ENCODE measurements at regions not wholly inside any gene's neighbourhood (a gene's known extent, or its start where the extent isn't known, plus 50 kb on each side); places are given as distances from the start of the nearest gene placed in this dataset.
"Not testable (repeated sequence)": the region's sequence is repeated elsewhere in the genome, so short reads cannot be mapped to it uniquely, and the experiment has no call there.

DNA sequence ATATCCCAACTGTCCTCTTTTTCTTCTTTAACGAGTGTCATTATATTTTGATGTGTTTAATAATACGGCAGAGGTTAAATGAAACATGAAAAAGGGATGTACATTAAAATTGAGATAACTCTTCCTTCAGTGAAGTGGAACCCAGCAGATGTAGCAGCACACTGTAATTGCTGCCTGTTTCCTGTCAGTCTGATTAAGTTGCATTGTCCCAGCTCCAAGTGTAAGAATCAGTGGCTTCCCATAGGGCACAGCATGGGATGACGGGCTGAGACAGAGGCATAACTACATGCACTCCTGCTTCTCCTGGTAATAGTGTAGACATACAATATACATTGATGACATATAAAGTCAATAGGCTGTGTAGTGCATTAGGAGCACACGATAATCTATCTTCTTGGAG lies 175.8 kb upstream of the TCF4 start:
- DNase-seq = no peak

DNA sequence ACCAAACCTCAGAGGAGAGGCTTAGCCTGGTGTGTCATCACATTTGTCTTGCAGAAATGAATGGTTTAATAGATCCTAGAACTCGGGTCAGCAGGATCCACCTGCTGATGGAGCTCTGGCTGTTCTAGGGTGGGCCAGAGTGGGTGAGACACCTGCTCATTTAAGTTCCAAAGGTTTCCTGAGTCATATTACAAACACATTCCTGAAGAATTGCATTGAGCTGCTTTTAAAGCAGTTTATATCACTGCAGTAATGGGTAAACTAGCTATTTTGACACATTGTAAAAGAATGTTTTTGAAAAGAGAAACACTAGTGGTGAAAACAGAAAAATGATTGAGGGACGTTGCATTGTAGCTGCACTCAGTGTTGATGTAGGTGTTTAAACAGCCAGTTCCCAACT lies 175.3 kb upstream of the TCF4 start:
- no peak for DNase-seq

DNA sequence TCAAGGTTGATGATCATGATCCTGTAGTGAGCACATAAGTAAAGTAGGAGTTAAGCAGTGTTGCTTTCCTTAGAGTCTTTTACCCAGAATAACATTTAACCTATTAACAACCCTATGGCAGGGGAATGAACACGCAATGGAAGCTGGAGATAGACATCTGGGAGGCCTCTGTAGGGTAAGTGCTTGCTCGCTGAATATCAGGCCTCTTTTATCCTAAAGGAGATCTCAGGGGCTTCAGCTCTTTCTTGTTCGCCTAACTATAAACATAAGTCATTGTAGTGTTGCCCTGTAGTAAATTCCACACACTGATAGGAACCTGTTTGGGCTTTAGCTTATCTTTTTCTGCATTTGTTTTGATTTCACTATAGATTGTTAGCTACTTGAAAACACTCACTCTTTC lies 174.4 kb upstream of the TCF4 start:
- no peak for DNase-seq

DNA sequence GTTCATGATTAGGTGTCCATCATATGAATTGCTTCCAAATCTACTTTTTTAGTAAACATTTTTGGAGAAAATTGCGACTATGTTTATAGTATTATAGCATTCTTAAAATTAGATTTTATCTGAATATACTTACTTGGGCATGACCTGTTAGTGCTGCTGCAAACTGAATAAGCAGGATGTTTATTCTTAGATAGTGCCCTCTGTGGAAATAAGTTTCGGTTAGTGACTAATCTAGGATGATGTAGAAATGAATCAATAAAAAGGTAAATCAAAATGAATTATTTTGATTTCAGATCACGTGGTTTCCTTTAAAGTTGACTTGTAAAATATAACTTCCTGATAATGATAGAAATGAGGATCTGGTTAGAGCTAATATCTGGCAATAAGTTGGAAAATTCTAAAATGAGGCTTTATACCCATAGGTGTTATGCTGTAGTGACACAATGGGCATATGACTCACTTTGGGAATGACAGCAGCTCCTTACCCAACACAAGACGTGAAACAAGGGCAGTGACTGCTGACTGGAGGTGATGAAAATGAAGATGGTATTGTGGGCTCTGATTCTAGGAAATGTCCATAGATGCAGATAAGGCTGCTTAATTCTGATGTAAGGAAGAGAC lies 165.8 kb upstream of the TCF4 start:
- no peak for DNase-seq

DNA sequence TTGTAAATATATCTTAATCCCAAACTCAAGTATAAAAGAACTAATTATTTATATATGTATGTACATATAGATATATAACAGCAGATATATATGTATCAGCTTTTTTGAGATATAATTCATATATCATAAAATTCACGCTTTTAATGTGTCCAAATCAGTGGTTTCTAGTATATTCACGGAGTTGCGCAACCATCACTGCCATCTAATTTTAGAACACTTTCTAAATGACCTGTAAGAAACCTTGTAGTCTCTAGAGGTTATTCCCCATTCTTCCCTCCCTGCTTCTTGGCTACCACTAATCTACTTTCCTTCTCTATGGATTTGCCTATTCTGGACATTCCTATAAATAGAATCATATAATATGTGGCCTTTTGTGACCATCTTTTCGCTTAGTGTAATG lies 163.5 kb upstream of the TCF4 start:
- DNase-seq = no peak

DNA sequence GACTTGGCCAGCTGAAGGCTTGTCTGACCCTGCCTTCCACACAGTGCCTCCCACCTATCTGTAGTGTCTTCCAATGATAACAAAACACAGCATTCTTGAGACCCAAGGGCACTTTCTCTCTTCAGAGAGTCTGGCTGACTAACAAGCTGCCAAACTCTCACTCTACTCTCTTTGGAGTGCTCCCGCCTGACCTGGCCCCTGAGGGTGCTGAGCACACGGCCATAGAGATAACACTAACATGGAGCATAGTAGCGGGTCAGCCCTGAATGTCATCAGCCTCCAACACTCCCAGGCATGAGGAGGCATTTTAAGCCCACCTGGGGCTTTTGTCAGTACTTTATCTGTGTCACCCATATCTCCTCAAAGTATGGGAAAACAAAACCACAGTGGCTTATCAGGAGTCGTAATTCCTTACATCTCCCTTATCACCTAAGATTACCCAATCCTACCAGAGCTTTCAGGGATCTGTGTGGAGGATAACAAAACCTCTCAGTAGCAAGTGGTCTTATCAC lies 160.3 kb upstream of the TCF4 start:
- no peak for DNase-seq

DNA sequence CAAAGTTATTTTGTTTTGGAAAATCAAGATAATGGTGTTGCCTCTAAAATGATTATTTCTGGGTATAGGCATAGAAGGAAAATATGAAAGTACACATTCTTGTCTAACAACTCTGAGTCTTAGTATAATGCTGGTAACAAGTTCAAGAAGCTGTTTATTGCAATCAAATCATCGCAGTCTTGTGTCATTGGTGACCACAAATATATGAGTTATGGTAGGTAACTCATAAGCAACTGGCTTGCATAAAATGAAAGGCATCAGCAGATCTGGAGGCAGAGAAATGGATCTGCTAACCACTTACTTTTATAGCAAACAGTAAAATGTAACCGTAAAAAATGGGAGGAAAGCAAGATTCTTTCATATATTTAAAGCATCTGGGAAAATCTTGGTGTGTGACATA lies 156.2 kb upstream of the TCF4 start:
- DNase-seq = no peak

DNA sequence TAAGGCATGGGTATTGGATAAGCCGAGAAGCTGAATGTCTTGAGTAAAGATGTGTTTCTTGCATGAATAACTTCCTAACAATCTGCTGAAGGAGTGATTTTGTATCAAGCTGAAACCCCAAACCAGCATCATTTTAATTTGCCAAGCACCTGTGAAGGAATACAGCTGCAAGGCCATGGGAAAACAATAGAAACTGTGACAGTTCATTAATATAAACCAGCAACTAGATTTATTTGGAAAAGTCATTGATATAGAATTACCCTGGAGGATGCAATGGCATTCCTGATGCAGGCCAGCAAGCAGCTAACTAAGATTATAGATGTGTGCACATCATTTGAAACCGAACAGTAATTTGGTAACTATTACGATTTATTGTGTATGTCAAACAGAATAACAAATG lies 155.7 kb upstream of the TCF4 start:
- DNase-seq = no peak

DNA sequence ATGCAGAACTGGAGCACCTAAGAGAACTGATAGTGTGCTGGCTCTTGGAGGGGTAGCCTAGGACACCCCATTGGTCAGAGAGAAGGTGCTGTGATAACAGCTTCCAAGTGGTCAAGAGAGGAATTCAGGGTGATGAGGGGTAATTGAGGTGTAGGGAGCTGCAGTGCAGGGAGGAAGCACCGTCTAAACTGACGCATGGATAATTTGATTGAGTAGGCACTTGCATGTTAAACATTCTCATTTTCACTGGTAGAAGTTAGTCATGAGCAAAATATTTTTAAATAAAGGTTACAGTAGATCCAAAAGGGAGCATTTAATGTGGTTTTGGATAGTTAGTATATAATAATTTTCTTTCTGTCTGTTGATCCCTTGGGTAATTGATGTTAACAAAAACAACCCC lies 155.1 kb upstream of the TCF4 start:
- DNase-seq = no peak

DNA sequence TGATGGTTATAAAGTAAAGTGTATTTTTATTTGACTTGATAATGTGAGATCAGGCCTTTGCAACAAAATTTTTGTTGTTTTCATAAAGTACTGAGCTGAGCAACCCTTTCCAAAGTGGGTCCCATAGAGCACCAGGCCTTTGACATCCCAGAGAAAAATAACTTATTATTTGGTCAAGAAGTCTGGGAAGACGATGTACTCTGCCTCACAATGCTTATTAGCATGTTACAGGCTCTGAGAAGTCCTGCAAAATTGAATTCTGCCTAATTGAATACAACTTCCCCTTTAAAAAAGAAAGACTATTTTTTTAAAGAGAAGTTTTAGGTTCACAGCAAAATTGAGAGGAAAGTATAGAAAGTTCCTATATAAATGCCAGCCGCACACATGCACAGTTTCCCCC lies 151.5 kb upstream of the TCF4 start:
- DNase-seq = no peak

DNA sequence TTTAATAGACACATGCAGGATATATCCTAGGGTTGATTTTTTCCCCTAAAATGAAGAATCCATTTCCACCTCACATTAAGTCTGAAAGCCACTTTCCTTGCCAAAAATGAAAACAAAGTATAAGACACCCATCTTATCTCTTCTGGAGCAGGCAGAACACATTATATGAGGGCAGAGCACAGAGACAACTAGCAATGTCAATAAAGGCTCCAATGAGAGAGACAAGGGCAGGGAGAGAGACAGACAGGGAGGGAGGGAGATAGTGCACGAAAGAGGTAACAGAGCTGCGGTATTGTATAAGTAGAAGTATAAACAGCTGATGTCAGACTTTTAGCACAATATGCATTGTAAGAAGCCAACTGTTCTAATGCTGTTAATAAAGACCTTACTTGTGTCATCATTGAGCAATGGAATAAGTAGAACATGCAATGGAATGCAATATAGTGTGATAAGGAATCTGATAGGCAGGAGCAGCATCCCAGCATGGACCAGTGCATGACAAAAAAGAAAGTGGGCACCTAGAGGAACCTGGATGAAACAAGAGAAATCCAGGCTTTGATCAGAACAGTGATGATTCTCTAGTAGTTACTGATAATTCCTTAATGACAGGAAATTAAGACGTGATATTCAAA lies 150.6 kb upstream of the TCF4 start:
- no peak for DNase-seq

DNA sequence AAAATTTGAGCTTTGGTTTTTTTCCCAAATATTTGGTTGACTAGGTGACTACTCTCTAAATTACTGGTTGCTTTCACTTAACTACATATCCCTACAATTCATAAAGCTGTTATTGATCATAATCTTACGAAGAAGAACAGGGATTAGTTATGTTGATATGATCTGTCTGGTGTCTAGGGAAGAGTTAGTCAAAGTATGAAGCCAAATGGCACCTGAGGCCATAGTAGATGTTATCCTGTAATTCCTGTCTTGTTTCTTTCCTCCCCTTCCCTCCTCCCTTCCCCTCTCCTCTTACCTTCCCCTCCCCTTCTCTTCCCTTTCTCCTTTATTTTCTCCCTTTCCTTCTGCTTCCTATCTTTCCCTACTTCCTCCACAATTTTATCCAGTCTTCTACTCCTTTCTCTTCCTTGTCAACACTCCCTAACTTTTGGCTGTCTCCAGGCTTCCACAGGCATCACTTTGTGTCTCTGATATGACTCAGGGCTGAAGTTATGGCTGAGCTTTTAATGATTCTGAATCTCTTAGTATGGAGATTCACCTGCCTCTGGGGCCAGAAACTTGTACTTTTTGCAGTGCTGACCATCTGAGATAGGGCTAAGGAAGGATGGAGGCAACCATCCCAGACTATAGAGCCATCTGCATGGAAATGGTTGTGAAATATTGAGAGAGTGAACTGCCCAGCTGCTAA lies 149.9 kb upstream of the TCF4 start:
- no peak for DNase-seq

DNA sequence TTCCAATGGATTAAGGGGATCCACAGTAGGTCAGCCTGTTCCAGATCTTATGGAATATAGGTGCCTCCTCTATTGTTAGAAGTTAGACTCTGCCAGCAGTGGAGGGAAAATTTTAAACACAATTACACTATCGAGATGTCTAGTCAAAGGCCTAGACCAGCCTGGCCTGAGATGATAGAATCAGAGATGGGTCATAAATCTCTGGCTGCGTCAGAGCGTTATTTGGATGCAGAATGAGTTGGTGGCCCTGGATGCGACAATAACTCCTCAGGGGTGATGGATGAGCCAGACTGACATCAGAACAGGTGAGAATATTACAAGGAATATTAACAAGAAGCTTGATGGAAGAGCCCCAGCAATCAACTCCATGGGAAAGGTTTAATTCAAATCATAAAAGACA lies 149.3 kb upstream of the TCF4 start:
- no peak for DNase-seq

DNA sequence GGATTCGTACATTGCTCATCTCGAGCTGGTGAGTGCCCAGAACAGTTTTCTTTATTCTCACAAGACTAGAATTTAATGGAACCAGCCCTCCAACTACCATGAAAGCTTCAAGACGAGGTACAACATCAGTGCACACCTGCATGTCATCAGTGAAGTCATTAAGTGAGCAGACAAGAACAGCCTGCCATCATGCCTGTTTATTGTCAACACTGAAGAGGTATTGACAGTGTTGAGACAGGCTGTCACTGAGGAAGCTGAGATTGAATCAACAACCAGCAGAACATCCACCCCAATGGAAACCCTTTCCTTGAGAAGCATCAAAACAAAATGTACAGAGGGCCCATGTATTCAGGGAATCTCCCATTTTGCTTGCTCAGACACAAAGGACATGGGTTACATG lies 148.0 kb upstream of the TCF4 start:
- no peak for DNase-seq

DNA sequence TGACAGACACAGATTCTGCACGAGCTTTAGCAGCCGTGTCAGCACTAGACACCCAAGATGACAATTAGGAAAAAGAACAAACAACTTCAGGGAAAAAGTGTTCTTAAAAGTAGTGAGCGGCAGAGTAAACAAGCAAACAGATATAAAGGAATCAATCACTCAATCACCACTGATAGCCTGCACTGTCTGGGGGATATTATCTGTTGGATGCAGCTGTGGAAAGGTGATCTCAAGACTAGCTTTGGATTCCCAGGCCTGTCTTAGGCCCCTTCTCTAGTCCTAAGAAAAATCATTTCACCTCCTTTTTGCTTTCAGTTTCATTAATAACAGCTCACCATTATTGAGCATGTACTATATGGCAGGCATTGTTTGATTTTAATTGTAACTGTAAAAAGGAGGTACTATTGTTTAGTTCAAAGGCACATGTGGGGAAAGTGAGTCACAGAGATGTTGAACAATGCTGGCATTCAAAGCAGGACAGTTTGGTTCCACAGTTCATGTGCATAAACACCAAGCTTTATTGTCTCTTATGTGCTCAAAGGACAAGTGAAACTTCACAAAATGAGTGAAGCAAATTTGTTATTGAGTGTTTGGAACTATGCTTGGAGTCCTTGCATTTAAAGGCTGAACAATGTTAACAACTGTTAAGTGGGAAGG lies 147.3 kb upstream of the TCF4 start:
- no peak for DNase-seq

DNA sequence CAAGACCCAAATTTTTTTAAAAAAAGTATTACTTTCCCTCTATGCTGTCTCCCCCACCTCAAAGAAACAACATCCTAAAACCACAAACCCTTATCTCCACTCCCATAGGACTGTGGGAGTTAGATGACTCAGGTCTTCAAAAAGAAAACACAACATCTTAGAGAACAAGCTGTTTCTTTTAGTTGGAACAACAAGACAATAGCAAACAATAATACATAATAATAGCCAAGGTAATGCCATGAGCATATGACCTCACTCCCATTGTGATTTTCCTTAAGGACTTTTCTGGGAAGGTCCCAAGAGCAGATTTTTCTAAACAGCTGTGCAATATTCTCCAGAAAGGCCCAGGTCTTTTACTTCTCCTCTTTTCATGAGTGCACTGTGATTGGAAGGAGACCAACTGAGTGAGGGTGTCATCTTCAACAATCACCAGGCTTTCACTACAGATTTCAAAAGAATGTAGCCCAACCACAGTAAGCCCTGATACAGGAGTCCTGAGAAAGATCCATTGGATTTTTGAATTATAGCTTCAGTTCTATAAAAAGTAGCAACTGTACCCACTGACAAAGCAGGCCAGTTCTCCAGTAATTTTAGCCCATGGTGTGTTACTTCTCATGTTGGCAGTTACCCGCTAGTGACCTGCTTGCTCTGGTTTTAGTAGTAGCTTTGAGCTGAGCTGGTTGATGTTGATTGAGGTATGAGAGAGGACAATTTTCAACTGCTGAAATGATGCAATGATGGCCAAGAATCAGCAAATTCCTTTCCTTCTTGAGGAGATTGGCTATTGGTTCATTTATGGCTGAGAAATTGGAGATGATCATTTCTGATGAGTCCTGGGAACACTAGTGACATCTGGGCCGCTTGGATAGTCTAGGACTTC lies 144.5 kb upstream of the TCF4 start:
- no peak for DNase-seq

DNA sequence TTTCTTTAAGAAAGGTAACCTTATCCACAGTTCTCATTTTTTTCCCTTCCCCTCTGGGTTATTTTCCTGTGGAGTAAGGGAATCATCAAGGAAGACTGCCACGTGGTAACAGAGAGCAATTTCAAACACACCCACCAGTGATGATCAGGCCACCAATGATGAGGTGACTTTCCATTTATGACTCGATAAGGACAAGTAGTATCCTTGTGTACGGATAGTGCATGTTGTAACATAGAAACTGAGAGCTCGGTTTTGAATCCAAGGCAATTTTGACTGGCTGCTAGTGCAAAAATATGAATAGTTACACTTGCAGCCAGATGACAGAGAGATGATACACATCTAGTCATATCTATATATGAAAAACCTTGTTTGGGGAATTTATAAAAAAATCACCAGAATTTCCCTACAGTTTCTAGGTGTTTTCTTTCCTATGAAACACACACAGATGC lies 143.6 kb upstream of the TCF4 start:
- DNase-seq = no peak

DNA sequence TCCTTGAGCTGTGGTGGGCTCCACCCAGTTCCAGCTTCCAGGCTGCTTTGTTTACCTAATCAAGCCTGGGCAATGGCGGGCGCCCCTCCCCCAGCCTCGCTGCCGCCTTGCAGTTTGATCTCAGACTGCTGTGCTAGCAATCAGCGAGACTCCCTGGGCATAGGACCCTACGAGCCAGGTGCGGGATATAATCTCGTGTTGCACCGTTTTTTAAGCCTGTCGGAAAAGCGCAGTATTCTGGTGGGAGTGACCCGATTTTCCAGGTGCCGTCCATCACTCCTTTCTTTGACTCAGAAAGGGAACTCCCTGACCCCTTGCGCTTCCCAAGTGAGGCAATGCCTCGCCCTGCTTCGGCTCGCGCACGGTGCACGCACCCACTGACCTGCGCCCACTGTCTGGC lies 133.0 kb upstream of the TCF4 start:
- not testable (repeated sequence) for DNase-seq

DNA sequence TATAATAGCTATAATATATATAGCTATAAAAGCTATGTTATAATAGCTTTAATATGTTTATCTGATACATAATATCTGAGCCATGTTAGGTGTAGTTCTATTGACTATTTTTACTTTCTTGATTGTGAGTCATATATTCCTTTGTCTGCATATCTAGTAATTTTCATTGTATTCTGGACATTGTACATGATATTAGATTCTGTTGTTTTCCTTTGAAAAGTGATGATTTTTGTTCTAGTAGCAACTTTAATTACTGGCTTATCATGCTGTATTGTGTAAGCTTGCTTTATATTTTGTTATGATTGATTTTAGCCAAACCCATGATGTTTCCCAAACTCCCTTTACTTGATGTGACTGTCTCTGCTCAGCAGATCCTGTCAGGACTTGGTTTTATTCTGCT lies 125.7 kb upstream of the TCF4 start:
- DNase-seq = no peak

DNA sequence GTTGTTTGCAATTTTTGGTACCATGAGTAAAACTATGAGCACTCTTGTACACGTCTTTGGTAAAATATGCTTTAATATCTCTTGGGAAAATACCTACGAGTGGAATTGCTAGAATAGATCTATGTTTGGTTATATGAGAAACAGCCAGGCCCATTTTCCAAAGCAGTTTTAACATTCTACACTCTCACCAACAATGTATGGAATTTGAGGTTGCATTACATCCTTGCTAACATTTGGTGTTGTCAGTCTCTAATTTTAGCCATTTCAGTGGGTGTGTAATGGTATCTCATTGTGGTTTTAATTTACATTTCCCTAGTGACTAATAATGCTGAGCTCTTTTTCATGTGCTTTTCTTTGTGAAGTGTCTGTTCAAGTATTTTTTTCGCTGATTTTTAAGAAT lies 118.9 kb upstream of the TCF4 start:
- DNase-seq = no peak

DNA sequence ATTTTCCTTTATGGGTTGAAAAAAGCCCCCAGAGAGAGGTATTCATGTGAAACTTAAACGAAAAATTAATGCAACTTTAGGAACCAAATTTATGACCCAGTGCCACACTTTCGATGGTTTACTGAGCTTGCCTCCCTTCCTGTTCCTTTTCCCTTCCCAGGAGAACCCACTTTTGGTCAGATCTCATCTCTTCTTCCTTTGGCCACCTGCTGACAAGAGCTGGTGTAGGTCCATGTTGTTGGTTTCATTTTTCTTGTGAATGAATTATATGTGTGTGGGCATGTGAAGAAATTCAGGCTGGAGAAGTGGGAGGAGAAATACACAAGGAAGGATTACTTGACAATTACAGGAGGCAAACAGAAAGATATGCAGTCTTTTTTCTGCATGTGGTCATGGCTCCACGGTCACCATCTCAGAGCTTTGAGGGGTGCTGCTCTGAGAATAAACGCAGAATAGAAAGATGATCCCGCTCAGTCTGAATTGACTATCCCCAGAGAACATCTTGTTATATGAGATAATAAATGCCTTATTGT lies 111.3 kb upstream of the TCF4 start:
- DNase-seq = no peak

DNA sequence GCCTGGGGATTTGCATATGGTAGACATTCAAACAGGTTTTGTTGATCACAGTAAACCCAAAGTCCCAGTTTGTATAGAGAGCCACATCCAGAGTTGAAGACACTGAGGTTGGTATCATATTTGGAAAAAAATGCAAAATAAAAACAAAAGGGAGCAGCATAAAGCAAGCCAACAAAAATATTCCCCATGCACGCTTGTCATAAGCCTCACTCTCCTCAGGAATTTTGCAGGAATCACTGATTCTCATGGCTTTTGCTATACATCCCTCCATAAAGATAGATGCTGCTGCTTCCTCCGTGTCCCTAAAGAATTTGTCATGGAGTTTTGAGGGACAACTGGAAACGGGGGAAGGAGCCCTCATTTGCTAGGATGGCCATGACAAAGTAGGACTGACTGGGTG lies 108.8 kb upstream of the TCF4 start:
- no peak for DNase-seq

DNA sequence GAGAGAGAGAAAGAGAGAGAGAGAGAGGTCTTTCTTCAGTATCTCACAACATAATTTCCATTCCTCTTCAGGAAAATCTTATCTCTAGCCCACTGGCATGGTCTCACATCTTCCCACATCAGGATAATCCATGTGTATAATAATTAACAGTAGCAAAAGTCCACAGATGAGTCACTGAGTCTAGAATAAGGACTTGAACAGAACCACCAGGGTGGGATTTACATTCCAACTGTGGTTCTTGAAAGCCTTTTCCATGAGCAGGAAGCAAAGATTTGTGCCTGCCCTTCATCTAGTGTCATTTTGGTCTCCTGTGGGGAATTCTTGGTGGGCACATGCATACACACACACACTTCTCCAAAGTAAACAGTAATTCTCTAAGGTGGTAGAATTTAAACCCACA lies 107.1 kb upstream of the TCF4 start:
- no peak for DNase-seq
